IPS-18a (cell line): ENCODE measurements at regions not wholly inside any gene's neighbourhood (a gene's known extent, or its start where the extent isn't known, plus 50 kb on each side); places are given as distances from the start of the nearest gene placed in this dataset.

Source experiments
- H3K27ac ChIP-seq: one replicate; pipeline ENCODE4 v1.5.1; 2013; ENCODE audit warnings: low read length
- H3K27me3 ChIP-seq: one replicate; pipeline ENCODE4 v1.6.1; 2013; ENCODE audit warnings: mild to moderate bottlenecking, low read length; ENCODE audit not compliant: control insufficient read depth, insufficient read depth
- H3K36me3 ChIP-seq: one replicate; pipeline ENCODE4 v1.6.1; 2013; ENCODE audit warnings: low read depth, low read length; ENCODE audit not compliant: control insufficient read depth
- H3K4me1 ChIP-seq: one replicate; pipeline ENCODE4 v1.6.1; 2013; ENCODE audit warnings: low read depth, low read length; ENCODE audit not compliant: control insufficient read depth
- H3K4me3 ChIP-seq: one replicate; pipeline ENCODE4 v1.5.1; 2013; ENCODE audit warnings: low read length
- H3K9ac ChIP-seq: one replicate; pipeline ENCODE4 v1.6.1; 2013; ENCODE audit warnings: mild to moderate bottlenecking, low read length, moderate library complexity
- H3K9me3 ChIP-seq: one replicate; pipeline ENCODE4 v1.6.1; 2013; ENCODE audit warnings: low read depth, low read length; ENCODE audit not compliant: control insufficient read depth

DNA sequence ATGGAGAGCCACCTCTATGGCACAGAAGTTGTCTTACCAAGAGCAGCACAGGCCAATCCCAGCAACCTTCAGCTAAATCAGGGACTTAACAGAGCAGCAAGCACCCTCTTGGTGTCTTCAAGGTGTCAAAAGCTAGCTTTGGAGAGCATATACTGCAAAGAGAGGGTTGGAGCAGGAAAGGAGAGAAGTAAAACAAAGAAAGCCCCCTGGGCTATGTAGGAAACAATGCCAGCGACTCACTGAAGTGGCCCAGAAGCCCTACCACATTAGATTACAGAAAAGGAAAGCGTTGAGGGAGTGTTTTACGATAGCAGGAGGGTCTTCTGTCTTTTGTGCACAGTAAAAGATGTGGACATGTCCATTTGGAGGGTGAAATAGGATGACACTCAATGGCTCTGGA, 233.4 kb downstream of the MREG start:
- no peaks in the 10 kb centered on the region for H3K27me3 ChIP-seq
- H3K36me3 ChIP-seq = no peaks in the 10 kb centered on the region
- H3K27ac ChIP-seq = no peak overlapping the region
- no peak overlapping the region for H3K4me3 ChIP-seq
- H3K9me3 ChIP-seq = no peaks in the 10 kb centered on the region
- H3K4me1 ChIP-seq = no peaks in the 10 kb centered on the region
- no peak overlapping the region for H3K9ac ChIP-seq

DNA sequence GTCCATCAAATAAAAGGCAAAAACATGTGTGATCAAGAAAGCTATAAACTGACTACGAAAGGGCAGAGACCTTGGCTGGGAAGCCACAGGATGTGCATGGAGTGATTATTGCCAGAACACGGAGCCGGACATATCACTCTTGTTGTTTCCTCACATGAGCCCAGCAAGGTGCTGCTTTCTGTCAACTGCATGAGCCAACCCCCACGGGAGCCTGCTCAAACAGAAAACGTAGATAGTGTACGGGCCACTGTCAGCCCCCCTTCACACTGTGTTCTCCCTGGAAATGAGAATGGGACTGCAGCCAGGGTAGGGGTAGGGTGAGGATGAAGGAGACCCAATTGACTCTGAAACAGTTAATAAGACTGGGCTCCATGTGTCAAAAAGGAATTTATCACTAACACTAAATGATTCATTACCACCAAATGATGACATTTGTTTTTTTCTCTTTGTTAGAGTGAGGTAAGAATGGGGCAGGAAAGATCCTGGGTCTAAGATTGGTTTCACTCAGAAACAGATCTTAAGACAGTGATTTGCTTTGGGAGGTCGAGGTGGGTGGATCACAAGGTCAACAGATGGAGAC, 235.8 kb downstream of the MREG start:
- Histone ChIP-seq H3K27ac (no peak overlapping the region), H3K9me3 (no peaks in the 10 kb centered on the region), H3K36me3 (no peaks in the 10 kb centered on the region), H3K9ac (no peak overlapping the region), H3K27me3 (no peaks in the 10 kb centered on the region), H3K4me1 (peaks cover 7% of the 10 kb centered on the region), H3K4me3 (no peak overlapping the region)

DNA sequence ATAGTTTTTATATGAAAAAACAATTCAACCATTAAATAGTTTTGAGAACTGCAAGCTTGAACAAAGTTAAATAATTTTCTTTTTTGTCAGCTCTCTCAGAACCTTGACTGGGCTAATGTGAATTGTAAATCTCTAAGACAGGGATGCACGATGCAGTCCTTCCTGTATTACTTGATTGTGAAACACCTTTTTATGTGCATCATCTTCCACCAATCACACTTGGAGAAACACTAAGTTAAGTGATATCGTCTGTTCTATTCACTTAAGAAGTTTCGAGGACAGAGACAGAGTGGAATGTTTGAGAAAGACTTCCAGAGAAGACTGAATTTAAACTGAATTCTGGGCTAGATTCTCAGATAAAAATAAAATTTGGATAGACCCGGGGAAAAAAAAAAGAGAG, 238.2 kb downstream of the MREG start:
- no peaks in the 10 kb centered on the region for H3K27me3 ChIP-seq
- H3K4me1 ChIP-seq = peaks cover 20% of the 10 kb centered on the region
- no peaks in the 10 kb centered on the region for H3K9me3 ChIP-seq
- no peaks in the 10 kb centered on the region for H3K36me3 ChIP-seq
- H3K9ac ChIP-seq = no peak overlapping the region
- H3K27ac ChIP-seq = no peak overlapping the region
- H3K4me3 ChIP-seq = no peak overlapping the region

DNA sequence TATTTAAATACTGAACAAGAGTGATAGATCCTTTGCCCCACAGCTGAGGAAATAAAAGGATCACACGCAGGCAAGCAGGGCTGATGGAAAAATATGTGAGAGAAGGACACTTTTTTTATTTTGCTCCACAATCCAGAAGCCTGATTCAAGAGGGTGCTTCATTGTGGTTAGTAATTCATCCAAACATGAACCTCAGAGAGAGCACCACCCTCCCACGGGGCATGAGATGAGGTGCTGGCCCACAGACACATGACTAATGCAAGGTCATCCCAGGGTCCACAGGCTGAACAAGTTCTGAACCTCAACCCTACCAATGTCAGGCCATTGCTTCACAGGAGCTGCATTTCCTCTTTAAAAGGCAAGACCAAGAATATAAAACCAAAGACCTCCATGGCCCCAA, 239.6 kb downstream of the MREG start:
- Histone ChIP-seq H3K9me3 (no peaks in the 10 kb centered on the region), H3K27ac (no peak overlapping the region), H3K9ac (no peak overlapping the region), H3K36me3 (no peaks in the 10 kb centered on the region), H3K27me3 (no peaks in the 10 kb centered on the region), H3K4me1 (peaks cover 20% of the 10 kb centered on the region), H3K4me3 (no peak overlapping the region)

DNA sequence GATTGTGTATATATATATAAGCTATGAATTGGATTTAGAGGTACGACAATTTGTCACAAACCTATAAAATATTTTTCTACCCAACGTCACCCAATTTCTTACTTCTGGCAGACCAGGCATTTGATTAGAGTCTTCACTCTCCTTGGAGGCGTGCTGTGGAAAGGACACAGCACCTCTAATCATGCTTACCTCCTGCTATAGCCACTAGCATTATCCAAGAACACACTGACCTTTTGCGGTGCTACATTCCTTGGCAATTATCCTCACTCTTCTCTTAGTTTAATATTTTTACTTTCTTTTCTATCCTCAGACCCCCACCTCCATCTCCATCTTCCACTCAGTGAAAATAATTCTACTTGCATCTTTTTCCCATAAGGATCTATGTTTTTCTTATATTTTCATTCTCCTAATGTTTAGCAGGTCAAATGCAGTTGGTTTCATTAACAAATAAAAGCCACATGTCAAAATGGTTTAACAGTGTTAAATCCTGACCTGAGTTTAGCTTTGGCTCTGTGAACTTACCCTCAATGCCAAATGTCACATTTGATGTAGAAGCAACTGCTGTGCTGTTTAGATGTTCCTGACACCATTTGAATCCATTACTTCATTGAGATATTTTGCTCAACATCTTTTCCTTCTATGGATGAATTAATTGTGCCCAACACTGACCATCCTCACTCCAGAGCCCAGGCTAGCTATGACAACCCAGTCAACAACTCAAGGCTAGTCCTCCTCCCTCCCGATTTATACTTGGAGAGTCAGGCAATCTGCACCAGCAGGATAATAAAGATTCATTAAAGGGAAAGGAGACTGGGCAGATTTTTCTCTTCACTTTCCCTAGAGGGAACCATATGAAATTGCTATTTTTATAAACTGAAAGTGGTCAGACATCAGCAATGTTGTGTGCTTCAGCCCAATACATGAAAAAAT, 240.5 kb downstream of the MREG start:
- H3K4me1 ChIP-seq = peaks cover 20% of the 10 kb centered on the region
- H3K27ac ChIP-seq = no peak overlapping the region
- H3K9me3 ChIP-seq = no peaks in the 10 kb centered on the region
- no peaks in the 10 kb centered on the region for H3K27me3 ChIP-seq
- H3K4me3 ChIP-seq = no peak overlapping the region
- no peaks in the 10 kb centered on the region for H3K36me3 ChIP-seq
- H3K9ac ChIP-seq = no peak overlapping the region

DNA sequence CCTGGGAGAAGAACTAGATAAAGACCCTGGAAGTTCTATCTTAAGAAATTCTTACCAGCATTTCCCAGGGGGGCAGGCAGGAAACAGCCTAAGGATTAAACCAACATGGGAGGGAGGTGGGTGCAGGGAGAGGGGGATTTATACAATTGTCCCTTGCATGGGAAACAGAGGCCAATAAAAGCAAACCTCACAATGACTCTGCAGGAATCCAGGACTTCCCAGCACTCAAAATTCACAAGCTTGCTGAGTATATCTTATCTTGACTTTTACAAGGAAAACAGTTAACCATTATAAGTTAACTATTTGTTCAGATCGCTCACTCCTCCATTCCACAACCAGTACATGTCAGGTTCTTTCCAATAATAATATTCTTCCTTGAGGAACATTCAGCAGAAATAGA, 241.3 kb downstream of the MREG start:
- no peak overlapping the region for H3K4me3 ChIP-seq
- H3K27ac ChIP-seq = no peak overlapping the region

DNA sequence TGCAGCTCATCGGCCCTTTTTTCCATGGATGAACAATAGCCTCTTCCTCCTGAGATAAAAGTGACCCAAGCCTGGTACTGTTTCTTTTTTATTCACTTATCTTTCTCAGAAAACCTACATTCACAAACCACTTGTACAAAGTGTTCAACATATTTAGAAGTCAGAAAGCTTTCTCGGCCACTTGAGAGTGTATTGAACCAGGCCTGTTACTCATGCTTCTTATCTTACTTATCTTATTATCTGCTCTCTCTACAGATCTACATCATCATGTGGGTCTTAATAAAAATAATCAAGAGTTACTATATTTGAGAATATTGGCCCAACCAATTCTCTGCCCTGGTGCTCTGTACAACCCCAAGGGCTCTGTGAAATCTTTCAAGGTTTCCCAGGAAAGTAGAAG, 242.1 kb downstream of the MREG start:
- peaks cover 20% of the 10 kb centered on the region for H3K4me1 ChIP-seq
- no peak overlapping the region for H3K9ac ChIP-seq
- H3K27ac ChIP-seq = no peak overlapping the region
- H3K9me3 ChIP-seq = no peaks in the 10 kb centered on the region
- H3K27me3 ChIP-seq = no peaks in the 10 kb centered on the region
- H3K4me3 ChIP-seq = no peak overlapping the region
- no peaks in the 10 kb centered on the region for H3K36me3 ChIP-seq

More for the DNA sequence above, 241.3 kb downstream of the MREG start:
- H3K27me3 ChIP-seq = no peaks in the 10 kb centered on the region
- H3K36me3 ChIP-seq = no peaks in the 10 kb centered on the region
- no peak overlapping the region for H3K9ac ChIP-seq
- no peaks in the 10 kb centered on the region for H3K9me3 ChIP-seq
- peaks cover 20% of the 10 kb centered on the region for H3K4me1 ChIP-seq

DNA sequence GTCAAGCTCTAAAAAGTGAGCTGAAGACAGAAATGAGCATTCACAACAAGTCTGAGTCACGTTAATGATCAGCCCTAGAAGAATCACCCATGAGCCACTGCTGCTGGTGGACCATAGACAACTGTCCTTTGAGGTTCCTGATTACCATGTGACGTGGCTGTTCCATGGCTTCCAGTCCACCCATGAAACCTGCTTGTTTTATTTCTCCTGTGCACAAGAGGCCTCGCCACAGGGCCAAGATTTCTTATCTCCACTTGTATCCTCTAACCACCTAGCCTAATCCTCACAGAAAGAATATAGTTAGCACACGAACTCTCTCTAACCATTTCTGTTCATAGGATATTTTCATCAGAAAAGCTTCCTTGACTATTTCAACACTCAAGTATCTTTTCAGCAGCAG, 242.7 kb downstream of the MREG start:
- Histone ChIP-seq H3K36me3 (no peaks in the 10 kb centered on the region), H3K4me3 (no peak overlapping the region), H3K9ac (no peak overlapping the region), H3K27ac (no peak overlapping the region), H3K27me3 (no peaks in the 10 kb centered on the region), H3K4me1 (peaks cover 20% of the 10 kb centered on the region), H3K9me3 (no peaks in the 10 kb centered on the region)

DNA sequence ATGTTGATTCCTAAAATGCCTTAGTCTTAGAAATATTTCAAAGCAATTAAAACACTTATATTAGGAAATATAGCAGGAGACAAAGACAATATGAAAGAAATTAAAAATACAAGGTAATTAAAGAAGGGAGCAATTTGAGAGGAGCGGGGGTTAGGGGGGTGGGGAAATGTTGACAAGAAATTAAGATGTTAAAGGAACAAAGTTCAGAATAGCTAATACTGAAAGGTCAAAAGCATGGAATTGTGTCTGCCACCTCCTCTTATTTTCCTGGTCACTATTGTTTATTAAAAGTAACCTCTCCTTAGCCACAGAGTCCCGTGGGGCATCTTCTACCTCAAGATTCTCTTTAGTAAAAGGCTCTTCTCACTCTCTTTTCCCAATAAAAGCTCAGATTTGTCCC, 244.1 kb downstream of the MREG start:
- Histone ChIP-seq H3K27me3 (no peaks in the 10 kb centered on the region), H3K4me3 (no peak overlapping the region), H3K9ac (no peak overlapping the region), H3K27ac (no peak overlapping the region), H3K4me1 (peaks cover 20% of the 10 kb centered on the region), H3K9me3 (no peaks in the 10 kb centered on the region), H3K36me3 (no peaks in the 10 kb centered on the region)

DNA sequence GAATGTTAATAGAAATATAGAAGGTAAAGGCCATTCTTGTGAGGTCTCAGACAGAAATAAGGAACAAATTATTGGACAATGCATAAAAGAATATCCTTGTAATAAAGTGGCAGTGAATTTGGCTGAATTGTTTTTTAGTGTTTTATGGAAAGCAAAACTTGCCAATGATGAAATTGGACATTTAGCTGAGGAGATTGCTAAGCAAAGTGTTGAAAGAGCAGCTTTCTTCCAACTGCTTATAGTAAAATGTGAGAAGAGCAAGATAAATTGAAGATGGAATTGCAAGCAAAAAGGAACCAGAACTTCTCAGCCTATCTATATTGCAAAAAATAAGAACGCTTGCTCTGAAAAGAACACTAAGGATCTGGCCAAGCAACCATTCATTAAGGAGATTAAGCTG, 245.7 kb downstream of the MREG start:
- H3K27ac ChIP-seq = no peak overlapping the region

DNA sequence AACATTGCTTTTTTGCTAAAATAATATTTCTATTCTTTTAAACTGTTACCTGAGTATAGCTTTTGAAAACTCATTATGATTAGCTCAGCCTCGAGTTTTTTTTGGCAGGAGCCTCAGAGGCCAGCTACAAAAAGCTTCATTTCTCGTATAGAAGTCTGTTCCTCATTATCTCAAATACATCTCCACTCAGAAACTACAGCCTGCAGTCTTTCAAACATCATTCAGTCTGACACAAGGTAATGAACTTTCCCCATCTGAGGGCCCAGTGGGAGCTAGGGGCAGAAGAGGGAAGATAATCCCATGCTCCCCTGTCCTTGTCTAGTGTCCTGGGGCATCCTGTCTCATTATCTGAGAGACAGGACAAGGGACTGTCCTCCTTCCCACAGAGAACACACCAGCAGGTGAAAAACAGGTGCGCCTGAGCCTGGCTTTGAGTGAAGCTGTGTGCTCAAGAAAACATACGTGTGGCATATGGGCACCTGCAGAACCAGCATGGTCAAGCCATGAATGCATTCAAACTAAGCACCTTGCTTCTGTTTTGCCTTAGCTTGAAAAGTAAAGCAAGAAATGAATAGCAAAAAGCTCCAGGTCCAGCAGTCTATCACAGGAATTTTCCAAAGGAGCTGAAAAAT, 247.5 kb downstream of the MREG start:
- H3K27me3 ChIP-seq = no peaks in the 10 kb centered on the region
- H3K9ac ChIP-seq = no peak overlapping the region
- no peaks in the 10 kb centered on the region for H3K36me3 ChIP-seq
- H3K4me3 ChIP-seq = no peak overlapping the region
- no peaks in the 10 kb centered on the region for H3K4me1 ChIP-seq
- no peak overlapping the region for H3K27ac ChIP-seq
- no peaks in the 10 kb centered on the region for H3K9me3 ChIP-seq

More for the DNA sequence above, 245.7 kb downstream of the MREG start:
- no peaks in the 10 kb centered on the region for H3K9me3 ChIP-seq
- no peaks in the 10 kb centered on the region for H3K36me3 ChIP-seq
- no peak overlapping the region for H3K9ac ChIP-seq
- H3K4me1 ChIP-seq = peaks cover 14% of the 10 kb centered on the region
- H3K4me3 ChIP-seq = no peak overlapping the region
- H3K27me3 ChIP-seq = no peaks in the 10 kb centered on the region
